Chondrocyte (in vitro differentiated cells): ENCODE measurements at regions not wholly inside any gene's neighbourhood (a gene's known extent, or its start where the extent isn't known, plus 50 kb on each side); places are given as distances from the start of the nearest gene placed in this dataset.

Experiments
- DNase-seq: peaks from one replicate; pipeline ENCODE4 v3.0.0; 2021; ENCODE audit warnings: mixed read lengths, low spot score
- H3K27ac Mint-ChIP-seq: one replicate; pipeline ENCODE4 v1.8.0; 2021; ENCODE audit warnings: mild to moderate bottlenecking, moderate library complexity, mixed read lengths; ENCODE audit not compliant: unreplicated experiment
- H3K27me3 Mint-ChIP-seq: 2 replicates; pipeline ENCODE4 v1.8.0; 2021; ENCODE audit warnings: low read depth, mixed read lengths
- H3K36me3 Mint-ChIP-seq: 2 replicates; pipeline ENCODE4 v1.8.0; 2021; ENCODE audit warnings: low read depth, mixed read lengths
- H3K4me1 Mint-ChIP-seq: 2 replicates; pipeline ENCODE4 v1.8.0; 2021; ENCODE audit warnings: low read depth, mild to moderate bottlenecking, mixed read lengths
- H3K4me3 Mint-ChIP-seq: one replicate; pipeline ENCODE4 v1.8.0; 2021; ENCODE audit warnings: mild to moderate bottlenecking, moderate library complexity, mixed read lengths; ENCODE audit not compliant: unreplicated experiment
- H3K9me3 Mint-ChIP-seq: 2 replicates; pipeline ENCODE4 v1.8.0; 2021; ENCODE audit warnings: low read depth, mixed read lengths
- TF ChIP-seq, protein P1 (sequence below): fragments of 200-600 bp; sonication (generic); IDR thresholded peaks from 2 replicates; pipeline ENCODE4 v1.5.0; 2021; ENCODE audit warnings: antibody characterized with exemption, mild to moderate bottlenecking, moderate library complexity

- H3K27ac Mint-ChIP-seq: no peak overlapping the region
- H3K4me1 Mint-ChIP-seq: no peaks in the 10 kb centered on the region
- H3K9me3 Mint-ChIP-seq: peaks cover 9% of the 10 kb centered on the region
- TF ChIP-seq, protein P1, sequence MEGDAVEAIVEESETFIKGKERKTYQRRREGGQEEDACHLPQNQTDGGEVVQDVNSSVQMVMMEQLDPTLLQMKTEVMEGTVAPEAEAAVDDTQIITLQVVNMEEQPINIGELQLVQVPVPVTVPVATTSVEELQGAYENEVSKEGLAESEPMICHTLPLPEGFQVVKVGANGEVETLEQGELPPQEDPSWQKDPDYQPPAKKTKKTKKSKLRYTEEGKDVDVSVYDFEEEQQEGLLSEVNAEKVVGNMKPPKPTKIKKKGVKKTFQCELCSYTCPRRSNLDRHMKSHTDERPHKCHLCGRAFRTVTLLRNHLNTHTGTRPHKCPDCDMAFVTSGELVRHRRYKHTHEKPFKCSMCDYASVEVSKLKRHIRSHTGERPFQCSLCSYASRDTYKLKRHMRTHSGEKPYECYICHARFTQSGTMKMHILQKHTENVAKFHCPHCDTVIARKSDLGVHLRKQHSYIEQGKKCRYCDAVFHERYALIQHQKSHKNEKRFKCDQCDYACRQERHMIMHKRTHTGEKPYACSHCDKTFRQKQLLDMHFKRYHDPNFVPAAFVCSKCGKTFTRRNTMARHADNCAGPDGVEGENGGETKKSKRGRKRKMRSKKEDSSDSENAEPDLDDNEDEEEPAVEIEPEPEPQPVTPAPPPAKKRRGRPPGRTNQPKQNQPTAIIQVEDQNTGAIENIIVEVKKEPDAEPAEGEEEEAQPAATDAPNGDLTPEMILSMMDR: no peak
- no peaks in the 10 kb centered on the region for H3K27me3 Mint-ChIP-seq
- DNase-seq: no peak
- no peak overlapping the region for H3K4me3 Mint-ChIP-seq
- no peaks in the 10 kb centered on the region for H3K36me3 Mint-ChIP-seq
Observed at GRCh38 chr18:40208958-40209357, 1746.1 kb upstream of the PIK3C3 start.

- TF ChIP-seq, protein P1: no peak
- no peaks in the 10 kb centered on the region for H3K36me3 Mint-ChIP-seq
- H3K27me3 Mint-ChIP-seq: no peaks in the 10 kb centered on the region
- no peak overlapping the region for H3K27ac Mint-ChIP-seq
- no peak overlapping the region for H3K4me3 Mint-ChIP-seq
- DNase-seq: no peak
- H3K9me3 Mint-ChIP-seq: peaks cover 16% of the 10 kb centered on the region
- no peaks in the 10 kb centered on the region for H3K4me1 Mint-ChIP-seq
Observed at GRCh38 chr18:40197711-40198110, 1757.3 kb upstream of the PIK3C3 start.

DNA sequence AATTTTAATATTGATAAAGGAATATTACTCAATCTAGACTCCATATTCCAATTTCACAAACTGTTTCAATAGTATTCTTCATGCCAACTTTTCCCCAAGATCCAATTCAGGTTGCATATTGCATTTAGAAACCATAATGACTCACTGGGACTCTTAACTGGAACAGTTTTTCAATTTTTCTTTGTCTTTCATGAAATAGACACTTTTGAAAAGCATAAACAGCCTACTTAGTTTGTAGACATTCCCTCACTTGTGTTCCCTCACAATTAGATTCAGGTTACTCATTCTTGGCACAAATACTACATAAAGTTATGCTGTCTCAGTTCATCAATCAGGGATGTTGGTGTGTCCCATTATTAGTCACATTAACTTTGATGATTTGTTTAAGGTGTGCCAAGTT lies 1768.4 kb upstream of the PIK3C3 start:
- H3K9me3 Mint-ChIP-seq: peaks cover 5% of the 10 kb centered on the region
- no peak for DNase-seq
- no peak overlapping the region for H3K4me3 Mint-ChIP-seq
- TF ChIP-seq, protein P1: no peak
- H3K36me3 Mint-ChIP-seq: no peaks in the 10 kb centered on the region
- no peaks in the 10 kb centered on the region for H3K27me3 Mint-ChIP-seq
- no peaks in the 10 kb centered on the region for H3K4me1 Mint-ChIP-seq
- H3K27ac Mint-ChIP-seq: no peak overlapping the region

- Mint-ChIP-seq H3K4me3 (no peak overlapping the region), H3K36me3 (no peaks in the 10 kb centered on the region), H3K27ac (no peak overlapping the region), H3K4me1 (no peaks in the 10 kb centered on the region), H3K9me3 (peaks cover 8% of the 10 kb centered on the region), H3K27me3 (peaks cover 5% of the 10 kb centered on the region)
- TF ChIP-seq, protein P1: no peak
- no peak for DNase-seq
Observed at GRCh38 chr18:40179729-40180461, 1775.1 kb upstream of the PIK3C3 start.

DNA sequence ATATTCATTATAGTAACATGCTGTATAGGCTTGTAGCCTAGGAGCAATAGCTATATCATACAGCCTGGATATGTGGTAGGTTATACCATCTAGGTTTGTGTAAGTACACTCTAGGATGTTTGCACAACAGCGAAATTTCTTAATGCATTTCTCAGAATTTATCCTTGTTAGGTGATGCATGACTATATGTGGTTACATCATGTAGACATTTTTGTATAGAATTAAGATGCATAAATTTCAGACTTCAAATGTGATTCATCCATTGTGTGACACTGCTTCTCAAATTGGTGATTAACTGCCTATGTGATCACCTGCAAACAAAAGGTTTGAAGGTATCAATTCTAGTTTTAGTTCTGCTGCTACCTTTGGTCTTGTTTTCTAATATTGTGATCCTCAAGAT lies 1787.0 kb upstream of the PIK3C3 start:
- Mint-ChIP-seq H3K27me3 (peaks cover 3% of the 10 kb centered on the region), H3K36me3 (no peaks in the 10 kb centered on the region), H3K27ac (no peak overlapping the region), H3K9me3 (no peaks in the 10 kb centered on the region), H3K4me1 (peaks cover 9% of the 10 kb centered on the region), H3K4me3 (no peak overlapping the region)
- no peak for DNase-seq
- TF ChIP-seq, protein P1: no peak
